ENCODE measurements at regions not wholly inside any gene's neighbourhood (a gene's known extent, or its start where the extent isn't known, plus 50 kb on each side); places are given as distances from the start of the nearest gene placed in this dataset.
"Not testable (repeated sequence)": the region's sequence is repeated elsewhere in the genome, so short reads cannot be mapped to it uniquely, and the experiment has no call there.

DNA sequence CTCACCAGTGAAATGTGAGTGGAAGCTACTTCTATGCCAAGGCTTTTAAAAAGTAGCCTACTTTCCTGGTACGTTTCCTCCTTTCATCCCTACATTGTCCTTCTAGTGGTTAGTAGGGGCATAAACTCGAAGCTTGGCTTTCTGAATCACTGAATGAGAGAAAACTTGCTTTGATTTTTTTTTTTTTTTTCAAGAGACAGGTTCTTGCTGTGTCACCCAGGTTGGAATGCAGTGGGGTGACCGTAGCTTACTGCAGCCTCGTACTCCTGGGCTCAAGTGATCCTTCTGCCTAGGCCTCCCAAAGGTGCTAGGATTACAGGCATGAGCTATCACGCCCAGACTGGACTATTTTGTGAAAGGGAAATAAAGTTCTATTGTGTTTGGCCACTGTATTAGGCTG is 89.1 kb upstream of the IGFBP7 start:
- no peaks in the 10 kb centered on the region for H3K36me3 ChIP-seq (ENCODE audit: insufficient read depth, low read length)
- no peaks in the 10 kb centered on the region for H3K9me3 ChIP-seq (ENCODE audit: insufficient read depth, low read depth, low read length)
- no peak overlapping the region for H3K4me3 ChIP-seq (ENCODE audit: low read length)
- H3K9ac ChIP-seq (ENCODE audit: low read depth, low read length): no peak overlapping the region
- no peaks in the 10 kb centered on the region for H3K27me3 ChIP-seq (ENCODE audit: insufficient read depth, low read length)
- WGBS: 87% methylated on average over 5 of the region's 5 CpGs
- peaks cover under 1% of the 10 kb centered on the region for H3K4me1 ChIP-seq (ENCODE audit: insufficient read depth, low read length)
- no peak overlapping the region for H3K27ac ChIP-seq (ENCODE audit: low read depth, low read length)

- Histone ChIP-seq H3K27ac (ENCODE audit: low read depth, low read length) (no peak overlapping the region), H3K9me3 (ENCODE audit: insufficient read depth, low read depth, low read length) (no peaks in the 10 kb centered on the region), H3K36me3 (ENCODE audit: insufficient read depth, low read length) (no peaks in the 10 kb centered on the region), H3K4me3 (ENCODE audit: low read length) (no peak overlapping the region), H3K4me1 (ENCODE audit: insufficient read depth, low read length) (peaks cover 34% of the 10 kb centered on the region), H3K27me3 (ENCODE audit: insufficient read depth, low read length) (peaks cover 8% of the 10 kb centered on the region), H3K9ac (ENCODE audit: low read depth, low read length) (no peak overlapping the region)
- 96% methylated on average over 30 of the region's 30 CpGs for WGBS
These were observed 85.4 kb upstream of the IGFBP7 start for GRCh38 chr4:57195622-57196021.

DNA sequence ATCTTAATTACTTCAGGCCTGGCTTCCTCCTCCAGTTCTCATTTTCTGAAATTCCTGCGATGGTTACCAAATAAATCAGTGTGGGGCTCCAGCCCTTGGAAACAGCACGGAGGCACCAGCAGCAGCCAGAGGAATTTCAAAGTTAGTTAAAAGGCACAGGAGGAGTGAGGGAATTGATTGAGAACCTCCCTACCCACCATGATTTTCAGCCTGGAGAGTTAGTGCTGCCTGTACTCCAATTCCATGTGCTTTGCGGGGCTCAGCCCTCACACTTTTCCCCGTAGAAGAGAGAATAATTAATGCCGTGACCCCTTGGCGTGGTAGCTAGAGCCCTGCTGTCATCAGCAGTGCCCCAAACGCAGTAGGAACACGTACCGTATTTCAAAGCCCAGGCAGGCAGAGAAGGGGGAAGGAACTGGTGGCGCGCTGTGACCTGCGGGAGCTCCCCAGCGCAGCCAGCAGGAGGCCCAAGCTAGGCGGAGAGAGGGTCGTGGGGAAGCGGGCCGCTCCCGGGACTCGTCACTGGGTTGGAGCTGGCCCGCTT is 84.0 kb upstream of the IGFBP7 start:
- WGBS: 76% methylated on average over 20 of the region's 20 CpGs
- H3K9me3 ChIP-seq (ENCODE audit: insufficient read depth, low read depth, low read length): no peaks in the 10 kb centered on the region
- H3K4me3 ChIP-seq (ENCODE audit: low read length): no peak overlapping the region; the same call in 1 of the 2 replicates
- peak overlapping the region; percentile 16; the same call in 1 of the 2 replicates for H3K27ac ChIP-seq (ENCODE audit: low read depth, low read length)
- peak overlapping the region; percentile 23; the same call in 1 of the 2 replicates for H3K9ac ChIP-seq (ENCODE audit: low read depth, low read length)
- H3K36me3 ChIP-seq (ENCODE audit: insufficient read depth, low read length): no peaks in the 10 kb centered on the region
- peaks cover 38% of the 10 kb centered on the region for H3K4me1 ChIP-seq (ENCODE audit: insufficient read depth, low read length)
- H3K27me3 ChIP-seq (ENCODE audit: insufficient read depth, low read length): peaks cover 11% of the 10 kb centered on the region

GRCh38 chr4:57193209-57193810 is 83.1 kb upstream of the IGFBP7 start:
- H3K9ac ChIP-seq (ENCODE audit: low read depth, low read length): no peak overlapping the region
- no peaks in the 10 kb centered on the region for H3K9me3 ChIP-seq (ENCODE audit: insufficient read depth, low read depth, low read length)
- peaks cover 16% of the 10 kb centered on the region for H3K27me3 ChIP-seq (ENCODE audit: insufficient read depth, low read length)
- peaks cover 38% of the 10 kb centered on the region for H3K4me1 ChIP-seq (ENCODE audit: insufficient read depth, low read length)
- H3K4me3 ChIP-seq (ENCODE audit: low read length): no peak overlapping the region
- WGBS: 93% methylated on average over 3 of the region's 3 CpGs
- no peak overlapping the region for H3K27ac ChIP-seq (ENCODE audit: low read depth, low read length)
- H3K36me3 ChIP-seq (ENCODE audit: insufficient read depth, low read length): no peaks in the 10 kb centered on the region

DNA sequence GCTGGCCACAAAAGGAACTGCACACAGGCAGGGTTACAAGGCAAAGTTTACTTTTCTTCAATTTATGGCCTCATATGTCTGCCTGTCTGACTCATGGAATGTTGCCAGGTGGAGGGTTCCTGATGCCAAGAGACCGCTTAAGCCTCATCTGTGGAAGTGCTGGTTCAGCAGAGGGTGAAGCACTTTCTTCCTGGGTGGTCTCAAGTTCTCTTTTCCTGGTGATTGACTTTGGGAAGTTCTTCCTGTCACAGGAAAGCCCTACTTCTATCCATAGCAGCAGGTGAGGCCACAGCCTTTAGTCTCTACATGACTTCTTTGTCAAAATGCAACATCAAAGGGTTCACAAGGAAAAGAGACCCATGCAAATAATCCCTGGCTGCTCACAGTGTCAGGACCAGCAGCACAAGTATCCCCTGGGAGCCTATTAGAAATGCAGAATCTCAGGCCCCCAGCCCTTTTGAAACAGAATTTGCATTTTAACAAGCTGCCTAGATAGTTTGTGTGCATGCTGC is 81.4 kb upstream of the IGFBP7 start:
- Histone ChIP-seq H3K9me3 (ENCODE audit: insufficient read depth, low read depth, low read length) (no peaks in the 10 kb centered on the region), H3K36me3 (ENCODE audit: insufficient read depth, low read length) (no peaks in the 10 kb centered on the region), H3K27ac (ENCODE audit: low read depth, low read length) (peak overlapping the region; percentile 45), H3K4me3 (ENCODE audit: low read length) (peak overlapping the region; percentile 2; the same call in 1 of the 2 replicates), H3K9ac (ENCODE audit: low read depth, low read length) (no peak overlapping the region), H3K4me1 (ENCODE audit: insufficient read depth, low read length) (peaks cover 52% of the 10 kb centered on the region), H3K27me3 (ENCODE audit: insufficient read depth, low read length) (peaks cover 16% of the 10 kb centered on the region)
- 3% methylated on average over 1 of the region's 1 CpG for WGBS

DNA sequence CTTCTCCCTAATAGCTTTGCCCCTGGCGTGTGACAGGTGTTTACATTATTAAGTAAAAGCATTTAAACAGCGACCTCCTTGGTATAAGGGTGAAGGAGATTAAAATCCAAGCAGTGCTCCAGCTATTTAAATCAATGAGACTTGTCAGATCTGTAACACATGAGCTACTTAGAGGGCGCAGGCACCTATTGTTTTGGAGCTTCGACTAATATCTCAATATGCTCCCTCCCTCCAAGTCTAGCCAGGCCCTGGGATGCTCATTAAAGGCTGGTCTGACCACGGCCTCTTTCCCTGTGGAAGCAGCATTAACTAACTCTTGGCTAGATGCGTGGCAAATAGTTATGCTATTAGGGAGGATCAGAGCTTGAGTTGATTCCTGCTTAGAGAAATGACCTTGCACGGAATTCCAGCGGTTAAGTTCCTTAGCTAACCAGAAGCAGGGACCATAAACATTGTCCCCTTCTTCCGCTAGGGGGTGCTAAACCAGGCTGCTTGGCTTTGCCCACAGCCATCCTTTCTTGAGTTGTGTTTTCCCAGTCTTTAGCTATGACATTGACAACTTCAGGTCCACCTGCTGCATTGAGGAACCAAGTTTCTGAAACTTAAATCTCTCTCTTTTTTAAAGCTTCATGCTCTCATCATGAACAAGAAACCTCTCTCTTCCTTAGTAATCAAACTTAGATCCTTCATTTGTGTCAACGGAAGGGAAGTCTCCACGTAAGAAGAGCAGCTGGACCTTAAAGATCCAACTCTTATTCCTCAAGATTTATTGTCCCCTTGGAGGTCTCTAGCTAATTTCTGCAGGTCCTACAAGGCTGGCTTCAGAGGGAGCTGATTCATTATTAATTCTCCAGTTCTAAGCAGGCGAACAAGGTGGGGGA is 80.7 kb upstream of the IGFBP7 start:
- H3K36me3 ChIP-seq (ENCODE audit: insufficient read depth, low read length): no peaks in the 10 kb centered on the region
- H3K27me3 ChIP-seq (ENCODE audit: insufficient read depth, low read length): peaks cover 16% of the 10 kb centered on the region
- H3K4me3 ChIP-seq (ENCODE audit: low read length): peak overlapping the region; percentile 2; the same call in 1 of the 2 replicates
- no peaks in the 10 kb centered on the region for H3K9me3 ChIP-seq (ENCODE audit: insufficient read depth, low read depth, low read length)
- 54% methylated on average over 12 of the region's 12 CpGs for WGBS
- peaks cover 59% of the 10 kb centered on the region for H3K4me1 ChIP-seq (ENCODE audit: insufficient read depth, low read length)
- no peak overlapping the region for H3K9ac ChIP-seq (ENCODE audit: low read depth, low read length)
- peak overlapping the region; percentile 45 for H3K27ac ChIP-seq (ENCODE audit: low read depth, low read length)

DNA sequence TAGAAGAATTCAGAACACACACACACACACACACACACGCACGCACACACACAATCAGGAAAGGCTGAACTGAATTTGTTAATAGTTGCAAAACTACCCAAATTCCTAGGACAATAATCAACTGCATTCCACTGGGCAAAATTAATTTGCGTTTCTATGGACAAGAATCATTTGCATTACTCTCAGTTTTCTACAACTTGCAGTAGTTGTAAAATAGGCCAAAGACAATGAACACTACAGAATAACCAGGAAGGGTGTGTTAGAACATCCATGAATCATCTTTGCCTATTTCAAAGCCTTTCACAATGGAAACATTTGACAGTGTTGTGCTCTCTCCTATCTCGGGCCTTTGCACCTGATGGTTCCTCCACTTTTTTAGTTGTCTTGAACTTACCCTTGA is 77.1 kb upstream of the IGFBP7 start:
- WGBS: 39% methylated on average over 4 of the region's 4 CpGs
- H3K9ac ChIP-seq (ENCODE audit: low read depth, low read length): no peak overlapping the region
- H3K27ac ChIP-seq (ENCODE audit: low read depth, low read length): no peak overlapping the region
- no peak overlapping the region for H3K4me3 ChIP-seq (ENCODE audit: low read length)
- H3K36me3 ChIP-seq (ENCODE audit: insufficient read depth, low read length): no peaks in the 10 kb centered on the region
- H3K27me3 ChIP-seq (ENCODE audit: insufficient read depth, low read length): peaks cover 8% of the 10 kb centered on the region
- peaks cover 43% of the 10 kb centered on the region for H3K4me1 ChIP-seq (ENCODE audit: insufficient read depth, low read length)
- H3K9me3 ChIP-seq (ENCODE audit: insufficient read depth, low read depth, low read length): no peaks in the 10 kb centered on the region

DNA sequence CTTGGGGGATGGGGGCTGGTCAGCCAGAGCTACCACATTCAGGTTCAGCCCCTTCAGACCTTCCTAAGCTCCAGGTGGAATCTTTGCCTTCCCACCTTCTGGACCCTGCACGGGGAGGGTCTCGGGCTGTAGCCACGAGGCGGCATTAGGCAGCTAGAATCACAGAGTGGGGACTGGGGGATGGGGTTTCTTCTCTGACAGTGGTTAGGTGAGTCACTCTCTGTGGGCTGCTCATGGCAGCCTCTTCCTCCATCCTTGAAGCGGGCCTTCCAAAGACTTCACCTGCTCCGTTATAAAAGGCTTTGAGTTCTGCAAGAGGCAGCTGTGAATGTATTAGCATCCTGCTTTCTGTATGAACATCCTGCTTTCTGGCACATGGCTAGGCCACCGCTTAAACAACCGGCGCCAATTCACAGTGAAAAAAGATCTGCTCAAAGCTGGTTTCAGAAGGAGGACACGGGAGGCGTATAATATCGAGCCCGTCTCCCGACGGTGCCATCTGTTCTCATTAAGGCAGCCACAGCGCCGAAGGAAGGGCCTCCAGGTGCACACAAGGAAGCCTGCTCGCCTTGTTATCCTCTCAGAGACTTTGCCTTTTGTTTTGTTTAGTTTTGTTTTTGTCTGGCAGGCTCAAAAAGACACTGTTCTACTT is 74.3 kb upstream of the IGFBP7 start:
- Histone ChIP-seq H3K4me1 (ENCODE audit: insufficient read depth, low read length) (peaks cover 26% of the 10 kb centered on the region), H3K9ac (ENCODE audit: low read depth, low read length) (no peak overlapping the region), H3K27ac (ENCODE audit: low read depth, low read length) (no peak overlapping the region), H3K4me3 (ENCODE audit: low read length) (no peak overlapping the region), H3K9me3 (ENCODE audit: insufficient read depth, low read depth, low read length) (no peaks in the 10 kb centered on the region), H3K36me3 (ENCODE audit: insufficient read depth, low read length) (no peaks in the 10 kb centered on the region), H3K27me3 (ENCODE audit: insufficient read depth, low read length) (peaks cover 8% of the 10 kb centered on the region; the same call in 1 of the 2 replicates)
- WGBS: 95% methylated on average over 18 of the region's 18 CpGs

DNA sequence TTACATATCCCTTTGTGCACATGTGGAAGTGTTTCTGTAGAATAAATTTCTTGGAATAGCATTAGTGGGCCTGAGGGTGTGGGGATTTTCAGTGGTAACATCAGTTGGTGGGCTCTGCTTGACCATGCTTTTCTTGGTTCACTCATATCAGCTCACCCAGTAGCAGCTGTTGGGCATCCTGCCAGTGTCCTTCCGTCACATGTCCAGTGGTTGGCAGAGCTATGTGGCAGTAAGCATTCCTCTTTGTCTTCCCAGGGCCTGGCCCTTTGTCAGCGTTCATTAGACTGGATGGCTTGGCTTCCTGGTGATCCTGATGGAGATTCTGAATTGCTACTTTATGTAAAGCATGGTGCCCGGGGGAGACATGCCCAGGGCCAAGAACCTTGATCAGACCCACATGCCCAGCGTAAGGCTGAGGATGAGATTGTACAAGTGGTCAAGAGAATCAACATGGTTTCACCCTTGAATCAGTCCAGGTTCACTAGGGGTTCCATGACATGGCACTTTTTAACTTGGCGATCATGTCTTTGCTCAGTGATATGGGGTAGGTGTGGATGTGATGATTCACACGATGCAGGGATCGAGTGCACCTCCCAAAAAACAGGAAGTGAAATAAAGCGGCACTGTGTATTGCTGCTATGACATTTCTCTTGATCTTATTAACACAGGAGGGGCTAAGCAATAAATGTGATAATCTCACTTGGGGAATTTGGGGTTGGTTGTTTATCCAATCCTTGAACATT is 72.1 kb upstream of the IGFBP7 start:
- 96% methylated on average over 8 of the region's 8 CpGs for WGBS
- H3K36me3 ChIP-seq (ENCODE audit: insufficient read depth, low read length): no peaks in the 10 kb centered on the region
- no peaks in the 10 kb centered on the region for H3K9me3 ChIP-seq (ENCODE audit: insufficient read depth, low read depth, low read length)
- no peak overlapping the region for H3K4me3 ChIP-seq (ENCODE audit: low read length)
- H3K9ac ChIP-seq (ENCODE audit: low read depth, low read length): no peak overlapping the region
- H3K27me3 ChIP-seq (ENCODE audit: insufficient read depth, low read length): no peaks in the 10 kb centered on the region
- H3K27ac ChIP-seq (ENCODE audit: low read depth, low read length): no peak overlapping the region
- H3K4me1 ChIP-seq (ENCODE audit: insufficient read depth, low read length): peaks cover 20% of the 10 kb centered on the region

DNA sequence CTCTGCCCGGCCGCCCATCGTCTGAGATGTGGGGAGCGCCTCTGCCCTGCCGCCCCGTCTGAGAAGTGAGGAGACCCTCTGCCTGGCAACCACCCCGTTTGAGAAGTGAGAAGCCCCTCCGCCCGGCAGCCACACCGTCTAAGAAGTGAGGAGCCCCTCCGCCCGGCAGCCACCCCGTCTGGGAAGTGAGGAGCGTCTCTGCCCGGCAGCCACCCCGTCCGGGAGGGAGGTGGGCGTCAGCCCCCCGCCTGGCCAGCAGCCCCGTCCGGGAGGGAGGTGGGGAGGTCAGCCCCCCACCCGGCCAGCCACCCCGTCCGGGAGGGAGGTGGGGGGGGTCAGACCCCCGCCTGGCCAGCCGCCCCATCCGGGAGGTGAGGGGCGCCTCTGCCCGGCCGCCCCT is 63.0 kb upstream of the IGFBP7 start:
- H3K27me3 ChIP-seq (ENCODE audit: insufficient read depth, low read length); H3K27ac ChIP-seq (ENCODE audit: low read depth, low read length); H3K36me3 ChIP-seq (ENCODE audit: insufficient read depth, low read length); H3K9ac ChIP-seq (ENCODE audit: low read depth, low read length); H3K4me3 ChIP-seq (ENCODE audit: low read length); H3K9me3 ChIP-seq (ENCODE audit: insufficient read depth, low read depth, low read length): not testable (repeated sequence)
- WGBS: 95% methylated on average over 24 of the region's 30 CpGs
- peaks cover 11% of the 10 kb centered on the region for H3K4me1 ChIP-seq (ENCODE audit: insufficient read depth, low read length)

Data from HUES64 (cell line).